Tibial nerve (tissue), 4 donors: ENCODE measurements at regions not wholly inside any gene's neighbourhood (a gene's known extent, or its start where the extent isn't known, plus 50 kb on each side); places are given as distances from the start of the nearest gene placed in this dataset.

Experiments
- DNase-seq, 2 donors: peaks; one replicate each; pipeline ENCODE4 v3.0.0-alpha.2; 2019; ENCODE audit warnings: low spot score in 2 of 2
- H3K27ac ChIP-seq, 4 donors: fragments of 200-600 bp; sonication (generic) in 3 of 4; one replicate each; pipeline ENCODE4 v1.5.1; 2017 to 2019; ENCODE audit warnings: mild to moderate bottlenecking in 1 of 4
- H3K27me3 ChIP-seq, 2 donors: fragments of 200-600 bp; sonication (generic) in 1 of 2; one replicate each; pipeline versions ENCODE4 v1.5.1 to v1.6.0; 2017 to 2019
- H3K36me3 ChIP-seq, 3 donors: fragments of 200-600 bp; sonication (generic); one replicate each; pipeline ENCODE4 v1.5.1; 2018 to 2019
- H3K4me1 ChIP-seq, 4 donors: fragments of 200-600 bp; sonication (generic) in 3 of 4; one replicate each; pipeline ENCODE4 v1.5.1; 2017 to 2019
- H3K4me3 ChIP-seq, 4 donors: fragments of 200-600 bp; sonication (generic) in 3 of 4; one replicate each; pipeline ENCODE4 v1.5.1; 2017 to 2019; ENCODE audit warnings: mild to moderate bottlenecking in 1 of 4, moderate library complexity in 1 of 4
- H3K9me3 ChIP-seq, 4 donors: fragments of 200-600 bp; sonication (generic) in 3 of 4; one replicate each; pipeline ENCODE4 v1.5.1; 2017 to 2019
- CTCF ChIP-seq, 5 experiments: fragments of 200-600 bp in 3 of 5; fragments of 450-650 bp in 2 of 5; sonication (generic) in 3 of 5; IDR thresholded peaks; one replicate each; pipeline ENCODE4 v1.5.1; 2016 to 2019; ENCODE audit warnings: antibody characterized with exemption in 5 of 5, mild to moderate bottlenecking in 3 of 5, moderate library complexity in 2 of 5
- EP300 ChIP-seq, 2 donors: sonication (generic); formaldehyde crosslinking; IDR thresholded peaks; one replicate each; pipeline ENCODE4 v1.6.1; 2017; ENCODE audit warnings: antibody characterized with exemption in 2 of 2, mild to moderate bottlenecking in 1 of 2
- POLR2A ChIP-seq, 2 donors: fragments of 450-650 bp; IDR thresholded peaks; one replicate each; pipeline ENCODE4 v1.6.1; 2017; ENCODE audit warnings: antibody characterized with exemption in 2 of 2, mild to moderate bottlenecking in 2 of 2, moderate library complexity in 2 of 2
- WGBS, 2 donors: methylation state at CpG; one replicate each; pipeline ENCODE4 v1.1.5; 2018; 5-methylcytosine and 5-hydroxymethylcytosine counted together

DNA sequence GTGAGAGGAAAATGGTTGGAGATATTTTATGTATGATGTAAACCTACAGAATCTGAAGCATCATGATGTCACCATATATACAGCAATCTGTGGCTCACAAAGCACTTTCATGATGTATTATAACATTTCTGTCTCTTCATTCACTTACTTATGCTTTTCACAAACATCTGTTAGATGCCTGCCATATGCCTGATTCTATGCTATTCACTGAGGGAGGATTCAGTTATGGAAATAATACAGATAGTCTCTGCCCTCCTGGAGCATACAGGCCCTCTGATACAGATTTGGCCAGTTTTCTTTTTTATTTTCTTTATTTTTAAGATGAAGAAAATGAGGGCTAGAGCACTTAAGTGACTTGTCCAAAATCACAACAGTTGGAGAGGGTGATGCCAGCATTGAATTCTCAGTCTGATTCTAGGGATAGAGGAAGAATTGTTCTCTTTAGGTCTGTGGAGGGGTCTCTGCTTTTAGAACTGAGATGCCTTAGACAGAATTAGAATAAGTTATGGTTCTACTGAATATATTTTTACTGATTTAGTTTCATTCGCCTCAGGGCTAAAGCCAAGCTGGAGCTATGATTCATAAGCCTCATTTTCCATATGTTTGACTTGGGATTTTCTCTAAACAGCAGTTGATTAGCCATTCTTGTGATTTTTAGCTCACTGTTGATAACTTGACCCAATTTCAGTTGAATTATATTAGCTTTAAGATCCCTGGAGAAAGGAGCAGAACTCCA lies 636.4 kb downstream of the PRELID2 start:
- no peak overlapping the region for H3K4me3 ChIP-seq
- H3K4me1 ChIP-seq: no peaks in the 10 kb centered on the region
- DNase-seq: no peak
- H3K27me3 ChIP-seq: no peaks in the 10 kb centered on the region
- no peak overlapping the region for H3K27ac ChIP-seq
- no peaks in the 10 kb centered on the region for H3K36me3 ChIP-seq
- no peaks in the 10 kb centered on the region for H3K9me3 ChIP-seq
- WGBS, 2 donors: 61 to 62% methylated on average over 1 of the region's 1 CpG
- TF ChIP-seq EP300 (IDR thresholded peaks at IDR 0.05) (no peak), CTCF (IDR thresholded peaks at IDR 0.05) (no peak), POLR2A (IDR thresholded peaks at IDR 0.05) (no peak)

- Histone ChIP-seq H3K36me3 (no peaks in the 10 kb centered on the region), H3K4me3 (no peak overlapping the region), H3K4me1 (no peaks in the 10 kb centered on the region), H3K9me3 (no peaks in the 10 kb centered on the region), H3K27me3 (no peaks in the 10 kb centered on the region), H3K27ac (no peak overlapping the region)
- no peak for TF ChIP-seq CTCF (IDR thresholded peaks at IDR 0.05)
- no peak for TF ChIP-seq EP300 (IDR thresholded peaks at IDR 0.05)
- TF ChIP-seq POLR2A (IDR thresholded peaks at IDR 0.05): no peak
- DNase-seq: no peak
- 73 to 79% methylated on average over 4 of the region's 4 CpGs for WGBS, 2 donors
Observed at GRCh38 chr5:145189746-145190145, 645.4 kb downstream of the PRELID2 start.

GRCh38 chr5:145180371-145180770 lies 654.8 kb downstream of the PRELID2 start:
- H3K36me3 ChIP-seq: no peaks in the 10 kb centered on the region
- no peak for DNase-seq
- H3K4me1 ChIP-seq: no peaks in the 10 kb centered on the region
- TF ChIP-seq POLR2A (IDR thresholded peaks at IDR 0.05) (no peak), EP300 (IDR thresholded peaks at IDR 0.05) (no peak), CTCF (IDR thresholded peaks at IDR 0.05) (no peak)
- H3K27me3 ChIP-seq: no peaks in the 10 kb centered on the region
- no peak overlapping the region for H3K4me3 ChIP-seq
- no peak overlapping the region for H3K27ac ChIP-seq
- 51 to 54% methylated on average over 5 of the region's 5 CpGs for WGBS, 2 donors
- H3K9me3 ChIP-seq: no peaks in the 10 kb centered on the region

GRCh38 chr5:145178641-145179523 lies 656.3 kb downstream of the PRELID2 start:
- TF ChIP-seq EP300 (IDR thresholded peaks at IDR 0.05) (no peak), CTCF (IDR thresholded peaks at IDR 0.05) (no peak), POLR2A (IDR thresholded peaks at IDR 0.05) (no peak)
- no peaks in the 10 kb centered on the region for H3K9me3 ChIP-seq
- H3K27ac ChIP-seq: no peak overlapping the region
- no peaks in the 10 kb centered on the region for H3K27me3 ChIP-seq
- no peaks in the 10 kb centered on the region for H3K4me1 ChIP-seq
- no peak overlapping the region for H3K4me3 ChIP-seq
- no peak for DNase-seq
- H3K36me3 ChIP-seq: no peaks in the 10 kb centered on the region
- 60 to 63% methylated on average over 3 of the region's 3 CpGs for WGBS, 2 donors

GRCh38 chr5:145176041-145176440 lies 659.1 kb downstream of the PRELID2 start:
- Histone ChIP-seq H3K4me3 (no peak overlapping the region), H3K36me3 (no peaks in the 10 kb centered on the region), H3K27me3 (no peaks in the 10 kb centered on the region), H3K4me1 (no peaks in the 10 kb centered on the region), H3K27ac (no peak overlapping the region), H3K9me3 (no peaks in the 10 kb centered on the region)
- no peak for DNase-seq
- TF ChIP-seq POLR2A (IDR thresholded peaks at IDR 0.05) (no peak), EP300 (IDR thresholded peaks at IDR 0.05) (no peak), CTCF (IDR thresholded peaks at IDR 0.05) (no peak)
- 83 to 88% methylated on average over 3 of the region's 3 CpGs for WGBS, 2 donors
